Left renal cortex interstitium (tissue), 4 donors: ENCODE measurements at regions not wholly inside any gene's neighbourhood (a gene's known extent, or its start where the extent isn't known, plus 50 kb on each side); places are given as distances from the start of the nearest gene placed in this dataset.
"Not testable (repeated sequence)": the region's sequence is repeated elsewhere in the genome, so short reads cannot be mapped to it uniquely, and the experiment has no call there.

Experiments used
- DNase-seq, 4 donors: peaks; one replicate each; pipeline ENCODE4 v3.0.0-alpha.2; 2013; ENCODE audit warnings: low read depth in 4 of 4, low spot score in 2 of 4, missing footprints in 1 of 4

- no peak for DNase-seq
These were observed 81.2 kb downstream of the TMEM18 start for GRCh38 chr2:595831-596592.

DNA sequence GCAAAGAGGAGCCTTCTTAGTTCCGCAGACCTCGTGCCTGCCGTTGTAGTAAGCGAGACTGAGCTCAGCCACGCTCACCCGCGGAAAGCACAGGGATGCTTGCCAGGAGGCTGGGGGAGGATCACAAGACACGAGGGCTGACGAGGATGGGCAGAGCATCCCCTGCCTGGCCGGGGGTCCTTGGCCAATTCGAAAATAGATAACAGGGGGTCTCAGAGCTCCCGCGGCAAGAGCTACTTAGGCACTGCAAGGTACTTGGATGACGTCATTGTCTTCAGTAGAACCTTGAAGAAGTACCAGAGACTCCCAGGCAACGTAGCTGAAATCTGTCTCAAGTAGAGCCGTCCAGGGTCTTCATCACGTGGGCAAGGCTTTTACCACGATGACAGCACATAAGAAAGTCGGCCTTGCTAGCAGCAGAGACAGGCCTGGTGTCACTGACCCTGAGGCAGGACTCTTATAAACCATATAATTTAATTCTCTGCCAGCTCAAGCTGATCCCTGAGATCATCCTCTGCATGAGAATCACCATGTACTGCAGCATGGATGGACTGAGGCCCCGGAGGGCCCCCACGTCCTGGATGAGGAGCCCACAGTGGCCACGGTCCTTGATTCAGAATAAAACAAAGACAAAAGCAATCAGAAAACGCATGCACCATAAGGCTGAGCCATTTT is 81.9 kb downstream of the TMEM18 start:
- DNase-seq: no peak

DNA sequence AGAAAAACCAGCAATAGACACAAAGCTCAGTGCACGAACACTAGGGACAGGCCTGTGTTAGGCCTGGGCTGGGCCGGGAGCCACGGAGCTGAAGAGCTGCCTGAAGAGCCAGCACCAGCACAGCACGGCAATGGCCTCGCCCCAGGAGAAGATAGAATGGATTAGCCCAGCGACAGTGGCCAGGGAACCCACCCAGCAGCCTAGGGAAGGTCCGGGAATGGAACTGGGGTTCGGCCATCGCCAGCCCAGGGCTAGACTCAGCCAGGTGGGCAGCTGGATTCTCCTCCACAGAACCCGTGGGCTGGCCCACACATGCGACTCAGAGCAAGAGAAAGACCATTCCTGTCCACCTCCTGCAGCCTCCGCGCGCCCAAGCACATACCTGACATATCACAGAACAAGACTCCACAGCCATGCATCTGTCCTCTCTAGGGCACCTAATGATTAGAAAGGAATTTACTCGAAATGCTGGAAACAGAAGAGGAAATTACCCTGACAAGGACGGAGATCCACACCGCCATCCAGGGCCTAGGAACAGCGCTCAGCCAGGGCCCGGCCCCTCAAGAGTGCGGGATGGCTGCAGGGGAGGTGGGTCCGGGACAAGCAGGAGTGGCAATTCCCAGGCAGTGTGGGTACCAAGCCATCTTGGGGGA is 82.8 kb downstream of the TMEM18 start:
- DNase-seq: no peak

GRCh38 chr2:593356-594026 is 83.7 kb downstream of the TMEM18 start:
- no peak for DNase-seq

DNA sequence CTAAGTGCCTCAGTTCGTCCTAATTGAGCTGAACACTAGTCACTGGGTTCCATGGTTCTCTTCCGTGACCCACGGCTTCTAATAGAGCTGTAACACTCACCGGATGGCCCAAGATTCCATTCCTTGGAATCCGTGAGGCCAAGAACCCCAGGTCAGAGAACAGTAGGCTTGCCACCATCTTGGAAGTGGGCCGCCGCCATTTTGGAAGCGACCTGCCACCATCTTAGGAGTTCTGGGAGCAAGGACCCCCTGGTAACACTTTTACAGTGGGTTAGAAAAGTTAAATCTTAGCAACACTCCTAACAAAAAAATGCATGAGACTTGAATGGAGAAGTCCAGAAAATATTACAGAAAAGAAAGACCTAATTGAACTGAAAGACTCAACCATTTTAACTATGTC is 84.5 kb downstream of the TMEM18 start:
- no peak for DNase-seq

DNA sequence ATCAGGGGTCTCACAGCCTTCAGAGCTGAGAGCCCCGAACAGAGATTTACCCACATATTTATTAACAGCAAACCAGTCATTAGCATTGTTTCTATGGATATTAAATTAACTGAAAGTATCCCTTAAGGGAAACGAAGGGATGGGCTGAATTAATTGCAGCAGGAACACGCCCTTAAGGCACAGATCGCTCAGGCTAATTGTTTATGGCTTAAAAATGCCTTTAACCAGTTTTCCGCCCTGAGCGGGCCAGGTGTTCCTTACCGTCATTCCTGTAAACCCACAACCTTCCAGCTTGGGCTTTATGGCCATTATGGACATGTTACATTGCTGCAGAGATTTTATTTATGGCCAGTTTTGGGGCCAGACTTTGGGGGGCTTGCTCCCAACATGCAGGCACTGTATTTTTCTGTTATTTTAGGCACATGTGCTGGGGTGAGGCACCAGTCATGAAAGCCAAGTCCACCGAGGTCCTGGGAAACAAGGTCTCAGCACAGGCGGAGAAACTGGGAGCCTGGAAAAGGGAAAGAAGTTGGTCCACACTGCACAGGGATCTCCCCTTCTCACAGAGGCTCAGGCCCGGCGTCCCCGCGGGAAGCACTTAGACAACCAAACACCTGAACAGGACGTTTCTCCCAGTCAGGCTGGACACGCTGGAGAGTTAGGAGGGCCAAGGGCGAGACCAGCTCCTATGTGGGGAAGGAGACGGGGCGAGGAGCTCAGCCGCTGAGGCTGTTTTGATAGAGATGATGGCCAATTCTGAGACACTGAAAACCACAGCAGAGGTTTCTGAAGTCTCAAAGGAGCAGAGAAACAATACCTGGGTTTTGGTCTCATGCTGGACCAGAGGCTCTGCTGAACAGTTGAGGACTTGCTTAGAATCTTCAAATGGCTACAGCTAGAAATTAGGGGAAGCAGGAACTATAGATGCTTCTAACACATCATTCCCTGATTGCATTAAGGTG is 86.7 kb downstream of the TMEM18 start:
- DNase-seq: no peak

GRCh38 chr2:589281-590130 is 87.7 kb downstream of the TMEM18 start:
- no peak for DNase-seq

GRCh38 chr2:588074-588645 is 89.0 kb downstream of the TMEM18 start:
- no peak for DNase-seq

- DNase-seq: no peak
These were observed 89.9 kb downstream of the TMEM18 start for GRCh38 chr2:587087-587960.

DNA sequence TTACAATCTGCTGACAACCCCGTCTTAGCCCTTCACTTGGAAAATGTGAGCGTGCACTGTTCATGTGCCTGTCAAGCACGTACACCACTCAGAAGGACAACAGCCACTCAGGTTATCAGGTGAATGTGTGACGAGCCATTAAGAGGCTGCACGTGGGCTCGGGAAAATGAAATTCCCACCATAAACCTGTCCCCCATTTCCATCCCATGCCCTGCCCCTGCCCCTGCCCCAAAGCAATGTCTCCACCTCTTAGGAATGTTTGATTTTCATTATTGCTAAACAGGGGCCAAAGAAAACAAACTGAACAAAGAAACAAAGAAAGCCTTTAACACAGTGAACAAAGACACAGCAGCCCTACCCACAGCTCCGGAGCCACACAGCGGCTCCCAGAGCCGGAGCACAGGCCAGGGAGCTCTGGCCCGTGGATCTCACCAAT is 90.5 kb downstream of the TMEM18 start:
- no peak for DNase-seq

- DNase-seq: no peak
These were observed 92.1 kb downstream of the TMEM18 start for GRCh38 chr2:584863-585823.

DNA sequence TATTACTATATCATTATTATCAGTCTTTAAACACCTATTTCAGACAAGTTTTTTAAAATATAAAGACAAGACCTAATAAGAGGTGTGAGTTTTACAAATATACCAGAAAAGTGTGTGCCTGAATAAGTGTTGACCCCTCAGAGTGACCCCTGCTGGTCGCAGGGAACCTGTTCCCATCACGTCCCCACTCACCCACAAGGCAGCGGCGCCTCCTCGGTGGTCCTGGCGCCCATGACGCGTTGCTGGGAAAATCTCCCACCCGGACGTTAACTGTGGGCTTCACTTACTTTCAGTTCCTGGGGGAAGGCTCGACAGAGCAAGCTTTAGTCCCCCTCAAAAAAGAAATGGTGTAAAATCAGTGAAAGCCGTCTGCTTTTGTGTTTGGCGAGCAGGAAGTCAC is 93.5 kb downstream of the TMEM18 start:
- no peak for DNase-seq

GRCh38 chr2:582792-583528 is 94.2 kb downstream of the TMEM18 start:
- no peak for DNase-seq

GRCh38 chr2:582289-582688 is 94.9 kb downstream of the TMEM18 start:
- DNase-seq: not testable (repeated sequence)

DNA sequence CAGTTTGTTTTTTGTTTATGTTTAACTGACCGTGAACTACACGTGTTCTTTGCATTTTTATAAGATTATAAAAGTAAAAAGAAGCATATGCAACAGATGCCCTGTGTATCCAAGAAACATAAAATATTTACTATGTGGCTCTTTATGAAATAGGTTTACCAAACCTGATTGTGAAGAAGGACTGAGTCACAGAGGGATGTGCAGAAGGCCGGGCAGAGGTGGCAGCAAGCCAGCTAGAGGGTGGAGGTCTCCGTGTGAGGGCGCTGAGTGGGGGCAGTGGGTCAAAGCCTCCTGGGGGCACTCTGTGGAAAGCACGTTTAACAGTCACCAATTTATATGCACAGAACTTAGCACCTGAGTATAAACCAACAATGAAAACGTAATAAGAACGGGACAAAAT is 97.2 kb downstream of the TMEM18 start:
- no peak for DNase-seq

DNA sequence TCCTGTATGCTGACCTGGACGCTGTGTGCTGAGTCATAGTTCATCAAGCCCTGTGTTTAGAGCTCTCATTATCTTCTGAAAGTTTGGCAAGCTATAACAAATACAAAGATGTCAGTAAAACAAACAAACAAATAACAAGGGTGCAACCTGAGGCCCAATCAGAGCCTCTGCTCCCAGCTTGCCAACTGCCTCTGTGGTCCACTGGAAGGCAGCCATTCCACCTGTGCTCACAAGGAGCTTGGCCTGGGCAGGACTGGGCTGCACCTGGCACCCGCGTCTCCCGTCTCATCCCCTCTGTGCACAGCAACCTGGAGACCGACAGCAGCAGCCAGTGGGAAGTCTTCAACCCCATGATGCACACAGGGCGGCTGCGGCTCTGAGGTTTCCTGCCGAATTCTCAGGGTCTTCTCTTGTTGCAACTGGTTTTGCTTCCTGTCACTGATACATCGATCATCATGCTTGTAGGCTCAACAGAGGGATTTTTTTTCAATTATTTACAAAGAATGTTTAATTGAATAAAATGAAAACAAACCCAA is 97.8 kb downstream of the TMEM18 start:
- DNase-seq: no peak
